GM12878 (cell line): ENCODE measurements at regions not wholly inside any gene's neighbourhood (a gene's known extent, or its start where the extent isn't known, plus 50 kb on each side); places are given as distances from the start of the nearest gene placed in this dataset.
"Not testable (repeated sequence)": the region's sequence is repeated elsewhere in the genome, so short reads cannot be mapped to it uniquely, and the experiment has no call there.

Source experiments
- ATAC-seq: fragments of 200-7000 bp; cut with Tn5 transposase; 3 replicates; pipeline ENCODE4 v1.9.1; 2020; ENCODE audit warnings: mild to moderate bottlenecking, moderate library complexity
- BruUV-seq: library from RNA; stranded (reverse); fragments of 400-500 nt; replicated peaks from 2 replicates; lab custom pipeline; 2021; lab: Mats Ljungman, UMichigan
- CTCF ChIA-PET: fragments of 300-600 bp; sonication (Branson Sonifier 250); formaldehyde crosslinking; extraction: SDS; loops from one replicate; lab custom pipeline; 2021; ENCODE audit warnings: inconsistent platforms; lab: Yijun Ruan, JAX
- POLR2A ChIA-PET: fragments of 350-600 bp; formaldehyde crosslinking; extraction: SDS; loops from one replicate; lab custom pipeline; 2021; ENCODE audit warnings: inconsistent platforms; lab: Charles Lee
- RAD21 ChIA-PET: fragments of 300-600 bp; sonication (Branson Sonifier 250); formaldehyde crosslinking; loops from one replicate; lab custom pipeline; 2023; ENCODE audit warnings: antibody characterized with exemption; ENCODE audit not compliant: unreplicated experiment; lab: Charles Lee
- SMC1A ChIA-PET: fragments of 300-600 bp; sonication (Branson Sonifier 250); formaldehyde crosslinking; loops from one replicate; lab custom pipeline; 2023; ENCODE audit not compliant: unreplicated experiment, uncharacterized antibody; lab: Charles Lee
- DNase-seq: peaks from one replicate; pipeline ENCODE4 v3.0.0-alpha.2; 2011; ENCODE audit warnings: low read depth, low spot score
- FAIRE-seq: peaks from 3 replicates; lab custom pipeline; 2011; peaks lifted over from hg19 to GRCh38; lab: Jason Lieb, UNC
- H2AFZ ChIP-seq: 2 replicates; pipeline ENCODE4 v1.6.0; 2011; ENCODE audit warnings: low read depth, low read length, control low read depth; ENCODE audit not compliant: control insufficient read depth
- H3K27ac ChIP-seq: 2 replicates; pipeline ENCODE4 v1.5.1; 2011; ENCODE audit warnings: control low read depth; ENCODE audit not compliant: control insufficient read depth, insufficient read depth
- H3K27me3 ChIP-seq, 2 experiments: replicated peaks in 1 of 2; 2 replicates each; pipeline versions ENCODE4 v1.6.0 to v1.6.1; 2011; ENCODE audit warnings: low read length in 1 of 2; ENCODE audit not compliant: control insufficient read depth in 2 of 2, insufficient read depth in 2 of 2
- H3K36me3 ChIP-seq, 2 experiments: 2 replicates each; pipeline ENCODE4 v1.5.1; 2011; ENCODE audit warnings: low read length in 1 of 2; ENCODE audit not compliant: control insufficient read depth in 2 of 2, insufficient read depth in 2 of 2
- H3K4me1 ChIP-seq: 2 replicates; pipeline ENCODE4 v1.6.1; 2011; ENCODE audit warnings: mild to moderate bottlenecking, low read length, moderate library complexity, mixed read lengths; ENCODE audit not compliant: control insufficient read depth, insufficient read depth
- H3K4me2 ChIP-seq: 2 replicates; pipeline ENCODE4 v1.6.0; 2011; ENCODE audit warnings: control low read depth; ENCODE audit not compliant: control insufficient read depth, insufficient read depth
- H3K4me3 ChIP-seq: fragments of 200-600 bp; sonication (generic); 2 replicates; pipeline ENCODE4 v1.5.1; 2016
- H3K79me2 ChIP-seq: 2 replicates; pipeline ENCODE4 v1.6.0; 2011; ENCODE audit warnings: low read length; ENCODE audit not compliant: control insufficient read depth, insufficient read depth
- H3K9ac ChIP-seq: 2 replicates; pipeline ENCODE4 v1.8.0; 2011; ENCODE audit warnings: low read length, control low read depth, mixed read lengths; ENCODE audit not compliant: control insufficient read depth, insufficient read depth
- H3K9me3 ChIP-seq: replicated peaks from 3 replicates; pipeline ENCODE4 v1.5.1; 2011; ENCODE audit warnings: mild to moderate bottlenecking, low read length; ENCODE audit not compliant: control insufficient read depth, insufficient read depth
- H4K20me1 ChIP-seq: 2 replicates; pipeline ENCODE4 v1.6.0; 2011; ENCODE audit not compliant: control insufficient read depth, insufficient read depth
- ATF3 ChIP-seq: IDR thresholded peaks from 2 replicates; pipeline ENCODE4 v1.6.1; 2011; ENCODE audit warnings: low read depth, mild to moderate bottlenecking, low read length, moderate library complexity, borderline replicate concordance; ENCODE audit errors: extremely low read depth
- CTCF ChIP-seq, 3 experiments: IDR thresholded peaks in 2 of 3; conservative IDR thresholded peaks in 1 of 3; 2 replicates each; pipeline ENCODE4 v1.5.1; 2011; ENCODE audit warnings: low read depth in 3 of 3, low read length in 3 of 3, mild to moderate bottlenecking in 3 of 3, control low read depth in 2 of 3, moderate library complexity in 2 of 3, inconsistent platforms in 1 of 3, mixed read lengths in 1 of 3; ENCODE audit not compliant: control insufficient read depth in 2 of 3, insufficient read depth in 1 of 3; ENCODE audit errors: extremely low read depth in 1 of 3
- HDGF ChIP-seq: fragments of 450-650 bp; IDR thresholded peaks from 2 replicates; pipeline ENCODE4 v1.6.1; 2016; ENCODE audit warnings: antibody characterized with exemption
- POLR2A ChIP-seq: IDR thresholded peaks from 2 replicates; pipeline ENCODE4 v1.6.1; 2011; ENCODE audit warnings: low read depth, mild to moderate bottlenecking, low read length
- PRDM15 ChIP-seq: fragments of 450-650 bp; formaldehyde crosslinking; IDR thresholded peaks from 2 replicates; pipeline ENCODE4 v1.4.0; 2020; ENCODE audit warnings: mild to moderate bottlenecking, moderate library complexity
- RAD21 ChIP-seq: IDR thresholded peaks from 2 replicates; pipeline ENCODE4 v1.6.1; 2011; ENCODE audit warnings: mild to moderate bottlenecking, low read depth, low read length, moderate library complexity; ENCODE audit not compliant: insufficient read depth
- RFX5 ChIP-seq: IDR thresholded peaks from 2 replicates; pipeline ENCODE4 v1.6.1; 2011; ENCODE audit warnings: low read depth, low read length, improper control_type of control experiment
- SMC3 ChIP-seq: IDR thresholded peaks from 2 replicates; pipeline ENCODE4 v1.6.1; 2011; ENCODE audit warnings: low read length, improper control_type of control experiment, borderline replicate concordance
- ZNF384 ChIP-seq: IDR thresholded peaks from 2 replicates; pipeline ENCODE4 v1.6.1; 2012; ENCODE audit warnings: low read depth, mild to moderate bottlenecking, low read length, improper control_type of control experiment, borderline replicate concordance
- WGBS: methylation state at CpG from one replicate; pipeline ENCODE4 v1.1.6; 2016; ENCODE audit warnings: low lambda C conversion rate; ENCODE audit not compliant: insufficient replicate concordance, insufficient coverage; ENCODE audit errors: missing lambda C conversion rate; 5-methylcytosine and 5-hydroxymethylcytosine counted together
- in situ Hi-C: fragments of 300-500 bp; cut with MboI; formaldehyde crosslinking; loops from 9 replicates; pipeline ENCODE4 v1.14.3; 2018; ENCODE audit warnings: mixed read lengths
- intact Hi-C: fragments of 100-400 bp; cut with micrococcal nuclease; formaldehyde crosslinking; loops from one replicate; pipeline ENCODE4 v1.14.2; 2022; ENCODE audit not compliant: unreplicated experiment

- Histone ChIP-seq H3K27me3 (no peaks in the 10 kb centered on the region), H3K27ac (no peak overlapping the region), H2AFZ (no peak overlapping the region), H3K4me1 (no peaks in the 10 kb centered on the region), H3K36me3 (no peaks in the 10 kb centered on the region), H3K9ac (no peak overlapping the region), H3K9me3 (peaks cover 2% of the 10 kb centered on the region; the same call in 2 of the 3 replicates), H3K4me3 (no peak overlapping the region), H3K79me2 (no peaks in the 10 kb centered on the region), H3K4me2 (no peak overlapping the region), H4K20me1 (no peaks in the 10 kb centered on the region)
- DNase-seq (no peak), ATAC-seq (no peak), FAIRE-seq (no peak)
- in situ Hi-C loops (loop anchor here (10.0 kb wide), 1 partner anchor 1469 kb away; no protein-coding TSS in a partner anchor), intact Hi-C loops (no loop called here)
- no TSS peak for BruUV-seq
- ChIA-PET SMC1A (interaction anchor here (1.5 kb wide), 1 partner anchor 1473 kb away, joined by 3 read pairs; no protein-coding TSS in a partner anchor), CTCF (interaction anchor here (0.6 to 1.4 kb wide), 5 partner anchors 17 to 1474 kb away, joined by 3 to 8 read pairs (median 3); partner anchors contain the start of gene COX7B), RAD21 (interaction anchor here (1.0 to 1.3 kb wide), 2 partner anchors 277 to 1470 kb away, joined by 3 to 4 read pairs; no protein-coding TSS in a partner anchor), POLR2A (no interaction called here)
- 0% methylated on average over 4 of the region's 4 CpGs for WGBS
- TF ChIP-seq RFX5: no peak
- peak; percentile 63 for TF ChIP-seq RAD21
- no peak for TF ChIP-seq HDGF
- peak; percentile 30; the same call in 1 of the 2 replicates for TF ChIP-seq SMC3
- TF ChIP-seq ATF3: no peak
- TF ChIP-seq PRDM15 (CRISPR knock-in tag): no peak
- TF ChIP-seq CTCF (IDR thresholded peaks at IDR 0.05 in 2 of 3, conservative IDR thresholded peaks at IDR 0.05 in 1 of 3; ENCODE audit: control insufficient read depth in 2 of 3, extremely low read depth in 1 of 3, insufficient read depth in 1 of 3, low read depth in 3 of 3, low read length in 3 of 3): peak in 2 of 3 experiments; percentile 4 to 29; a peak in 2 of 6 replicates
- no peak for TF ChIP-seq POLR2A
- TF ChIP-seq ZNF384: no peak
Observed at GRCh38 chrX:76555816-76556215, 128.3 kb downstream of the MAGEE1 start.

DNA sequence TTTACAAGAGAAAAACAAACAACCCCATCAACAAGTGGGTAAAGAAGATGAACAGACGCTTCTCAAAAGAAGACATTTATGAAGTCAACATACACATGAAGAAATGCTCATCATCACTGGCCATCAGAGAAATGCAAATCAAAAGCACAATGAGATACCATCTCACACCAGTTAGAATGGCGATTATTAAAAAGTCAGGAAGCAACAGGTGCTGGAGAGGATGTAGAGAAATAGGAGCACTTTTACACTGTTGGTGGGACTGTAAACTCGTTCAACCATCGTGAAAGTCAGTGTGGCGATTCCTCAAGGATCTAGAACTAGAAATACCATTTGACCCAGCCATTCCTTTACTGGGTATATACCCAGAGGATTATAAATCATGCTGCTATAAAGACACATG, 137.3 kb downstream of the MAGEE1 start:
- H3K4me3 ChIP-seq, intact Hi-C loops, POLR2A ChIA-PET, SMC1A ChIA-PET, H3K27me3 ChIP-seq, H3K27ac ChIP-seq, H2AFZ ChIP-seq, BruUV-seq, H3K9me3 ChIP-seq, FAIRE-seq, H3K4me1 ChIP-seq, in situ Hi-C loops, RAD21 ChIA-PET, H4K20me1 ChIP-seq, H3K79me2 ChIP-seq, ATAC-seq, H3K9ac ChIP-seq, CTCF ChIA-PET, H3K4me2 ChIP-seq, DNase-seq, H3K36me3 ChIP-seq: not testable (repeated sequence)
- 11% methylated on average over 5 of the region's 5 CpGs for whole genome bisulfite sequencing
